ENCODE measurements at regions not wholly inside any gene's neighbourhood (a gene's known extent, or its start where the extent isn't known, plus 50 kb on each side); places are given as distances from the start of the nearest gene placed in this dataset.

GRCh38 chr3:59696783-59697182, 647.0 kb upstream of the CFAP20DC start:
- no peak for TF ChIP-seq CTCF (IDR thresholded peaks at IDR 0.05)
- TF ChIP-seq POLR2A (IDR thresholded peaks at IDR 0.05) = no peak
